K562 (cell line): ENCODE measurements at regions not wholly inside any gene's neighbourhood (a gene's known extent, or its start where the extent isn't known, plus 50 kb on each side); places are given as distances from the start of the nearest gene placed in this dataset.

ENCODE experiments used
- ATAC-seq: fragments of 200-7000 bp; cut with Tn5 transposase; 3 replicates; pipeline ENCODE4 v1.9.1; 2020; ENCODE audit warnings: moderate library complexity
- BruUV-seq: library from RNA; stranded (reverse); fragments of 400-500 nt; replicated peaks from 2 replicates; lab custom pipeline; 2021; lab: Mats Ljungman, UMichigan
- CTCF ChIA-PET: fragments of 300-600 bp; formaldehyde crosslinking; extraction: SDS; loops from one replicate; lab custom pipeline; 2021; ENCODE audit warnings: low intra/inter-chr PET ratio; lab: Yijun Ruan, JAX
- POLR2A ChIA-PET: fragments of 300-600, 350-650 bp; sonication (Branson Sonifier 250); formaldehyde crosslinking; extraction: SDS; loops from one replicate; lab custom pipeline; 2021; ENCODE audit warnings: antibody characterized with exemption, inconsistent platforms; lab: Yijun Ruan, JAX
- DNase-seq, 4 experiments: peaks; one replicate each; pipeline versions ENCODE4 v3.0.0 to v3.0.0-alpha.2; 2011 to 2018; ENCODE audit warnings: low spot score in 3 of 4, mixed read lengths in 3 of 4; ENCODE audit errors: extremely low read depth in 1 of 4
- FAIRE-seq: peaks from 2 replicates; lab custom pipeline; 2011; peaks lifted over from hg19 to GRCh38; lab: Jason Lieb, UNC
- H2AFZ ChIP-seq: 2 replicates; pipeline ENCODE4 v1.6.0; 2011; ENCODE audit warnings: low read depth, low read length, control low read depth, inconsistent platforms
- H3K27ac ChIP-seq: fragments of 200-600 bp; 3 replicates; pipeline ENCODE4 v1.8.0; 2011; ENCODE audit warnings: low read depth, mild to moderate bottlenecking, control low read depth, inconsistent platforms, low read length, moderate library complexity, mixed read lengths; ENCODE audit errors: extremely low read depth
- H3K27me3 ChIP-seq, 2 experiments: fragments of 300-600 bp in 1 of 2; 2 replicates in 1 of 2; 3 replicates in 1 of 2; pipeline versions ENCODE4 v1.6.0 to v1.8.0; 2011; ENCODE audit warnings: inconsistent platforms in 2 of 2, low read length in 2 of 2, mild to moderate bottlenecking in 1 of 2, mixed read lengths in 1 of 2, moderate library complexity in 1 of 2; ENCODE audit not compliant: control insufficient read depth in 2 of 2, insufficient read depth in 2 of 2
- H3K36me3 ChIP-seq: fragments of 300-600 bp; 3 replicates; pipeline ENCODE4 v1.8.0; 2011; ENCODE audit warnings: mild to moderate bottlenecking, low read length, inconsistent platforms; ENCODE audit not compliant: control insufficient read depth, insufficient read depth
- H3K4me1 ChIP-seq, 2 experiments: fragments of 200-600 bp in 1 of 2; replicated peaks in 1 of 2; 2 replicates in 1 of 2; 3 replicates in 1 of 2; pipeline versions ENCODE4 v1.5.1 to v1.8.0; 2011; ENCODE audit warnings: inconsistent platforms in 2 of 2, low read length in 2 of 2, mild to moderate bottlenecking in 1 of 2, mixed read lengths in 1 of 2, moderate library complexity in 1 of 2; ENCODE audit not compliant: control insufficient read depth in 2 of 2, insufficient read depth in 2 of 2
- H3K4me2 ChIP-seq: 2 replicates; pipeline ENCODE4 v1.6.1; 2011; ENCODE audit warnings: low read length, control low read depth, inconsistent platforms, mixed read lengths; ENCODE audit not compliant: insufficient read depth
- H3K4me3 ChIP-seq: fragments of 200-600 bp; sonication (generic), shearing (Covaris generic); 2 replicates; pipeline ENCODE4 v1.5.1; 2016; ENCODE audit warnings: control low read depth, inconsistent platforms
- H3K79me2 ChIP-seq: fragments of 200-600 bp; 3 replicates; pipeline ENCODE4 v1.8.0; 2011; ENCODE audit warnings: low read length, inconsistent platforms; ENCODE audit not compliant: control insufficient read depth, insufficient read depth
- H3K9ac ChIP-seq, 2 experiments: 2 replicates each; pipeline versions ENCODE4 v1.6.0 to v1.6.1; 2011; ENCODE audit warnings: low read depth in 2 of 2, low read length in 2 of 2, control low read depth in 1 of 2, inconsistent platforms in 1 of 2, mild to moderate bottlenecking in 1 of 2, mixed read lengths in 1 of 2; ENCODE audit not compliant: insufficient read depth in 1 of 2
- H3K9me1 ChIP-seq: one replicate; pipeline ENCODE4 v1.6.0; 2011; ENCODE audit warnings: inconsistent platforms, mild to moderate bottlenecking, low read length, moderate library complexity; ENCODE audit not compliant: control insufficient read depth, insufficient read depth
- H3K9me3 ChIP-seq: replicated peaks from 2 replicates; pipeline ENCODE4 v1.5.1; 2011; ENCODE audit warnings: low read depth, low read length, inconsistent platforms; ENCODE audit not compliant: control insufficient read depth, insufficient read depth
- H4K20me1 ChIP-seq: replicated peaks from 2 replicates; pipeline ENCODE4 v1.6.1; 2011; ENCODE audit warnings: low read length, inconsistent platforms, mixed read lengths; ENCODE audit not compliant: control insufficient read depth, insufficient read depth
- EHMT2 ChIP-seq: fragments of 450-650 bp; IDR thresholded peaks from 2 replicates; pipeline ENCODE4 v1.6.1; 2018; ENCODE audit warnings: antibody characterized with exemption
- FOXM1 ChIP-seq, 2 experiments: fragments of 450-650 bp in 1 of 2; sonication (generic) in 1 of 2; formaldehyde crosslinking in 1 of 2; IDR thresholded peaks; 2 replicates each; pipeline versions ENCODE4 v1.6.1 to v1.9.0; 2017 to 2022; ENCODE audit warnings: low read depth in 2 of 2, mild to moderate bottlenecking in 2 of 2, missing genetic modification reagents in 1 of 2, moderate library complexity in 1 of 2
- MBD2 ChIP-seq: sonication (generic); IDR thresholded peaks from 2 replicates; pipeline ENCODE4 v1.6.1; 2016; ENCODE audit warnings: low read depth, borderline replicate concordance
- MYNN ChIP-seq, 2 experiments: sonication (generic); formaldehyde crosslinking in 1 of 2; IDR thresholded peaks; 2 replicates each; pipeline versions ENCODE4 v1.5.0 to v1.6.1; 2016 to 2020; ENCODE audit warnings: antibody characterized with exemption in 1 of 2, missing genetic modification reagents in 1 of 2
- PHB ChIP-seq: fragments of 250-450 bp; sonication (Bioruptor Pico); IDR thresholded peaks from 2 replicates; pipeline ENCODE4 v1.5.0; 2021
- RBM25 ChIP-seq: fragments of 200-400 bp; formaldehyde crosslinking; IDR thresholded peaks from 2 replicates; pipeline ENCODE4 v1.6.1; 2018; ENCODE audit warnings: low read length, low read depth, moderate library complexity; ENCODE audit not compliant: severe bottlenecking
- SRSF1 ChIP-seq: fragments of 200-400 bp; formaldehyde crosslinking; IDR thresholded peaks from 2 replicates; pipeline ENCODE4 v1.6.1; 2017; ENCODE audit warnings: mild to moderate bottlenecking, low read depth, low read length, moderate library complexity
- ZNF133 ChIP-seq: fragments of 250-450 bp; sonication (Bioruptor Pico); IDR thresholded peaks from 2 replicates; pipeline ENCODE4 v1.4.0; 2020; ENCODE audit warnings: mild to moderate bottlenecking
- ZNF212 ChIP-seq: fragments of 450-650 bp; formaldehyde crosslinking; IDR thresholded peaks from 2 replicates; pipeline ENCODE4 v1.4.0; 2020; ENCODE audit warnings: mild to moderate bottlenecking
- ZNF232 ChIP-seq: sonication (generic); formaldehyde crosslinking; IDR thresholded peaks from 2 replicates; pipeline ENCODE4 v1.8.0; 2022; ENCODE audit warnings: mild to moderate bottlenecking, missing genetic modification reagents
- ZNF445 ChIP-seq: fragments of 250-450 bp; sonication (Bioruptor Pico); IDR thresholded peaks from 2 replicates; pipeline ENCODE4 v1.4.0; 2020; ENCODE audit warnings: low read depth, mild to moderate bottlenecking, moderate library complexity
- ZNF785 ChIP-seq: fragments of 250-450 bp; sonication (Bioruptor Pico); IDR thresholded peaks from 2 replicates; pipeline ENCODE4 v1.4.0; 2020; ENCODE audit warnings: mild to moderate bottlenecking
- WGBS: fragments of 100-300 bp; shearing (Covaris generic); methylation state at CpG from one replicate; pipeline ENCODE4 v1.1.6; 2016; ENCODE audit warnings: low coverage, mixed read lengths; ENCODE audit not compliant: insufficient coverage; ENCODE audit errors: missing lambda C conversion rate; 5-methylcytosine and 5-hydroxymethylcytosine counted together
- in situ Hi-C: fragments of 300-500 bp; cut with MboI; formaldehyde crosslinking; loops from 4 replicates; pipeline ENCODE4 v1.15.0; 2018; ENCODE audit warnings: inconsistent platforms, mixed read lengths
- intact Hi-C: fragments of 100-400 bp; cut with micrococcal nuclease; formaldehyde crosslinking; loops from 2 replicates; pipeline ENCODE4 v1.14.2; 2022
- TF ChIP-seq, protein P1 (sequence below): sonication (generic); formaldehyde crosslinking; IDR thresholded peaks from 2 replicates; pipeline ENCODE4 v1.9.0; 2022; ENCODE audit warnings: mild to moderate bottlenecking, missing genetic modification reagents
- TF ChIP-seq, protein P2 (sequence below): fragments of 250-450 bp; sonication (Bioruptor Pico); IDR thresholded peaks from 2 replicates; pipeline ENCODE4 v1.5.0; 2021
- TF ChIP-seq, protein P3 (sequence below): fragments of 450-650 bp; formaldehyde crosslinking; conservative IDR thresholded peaks from 2 replicates; pipeline ENCODE4 v1.4.0; 2022; ENCODE audit warnings: mild to moderate bottlenecking, missing genetic modification characterization
- TF ChIP-seq, protein P4 (sequence below): sonication (generic); formaldehyde crosslinking; IDR thresholded peaks from 2 replicates; pipeline ENCODE4 v1.4.0; 2020; ENCODE audit warnings: mild to moderate bottlenecking, missing genetic modification reagents

DNA sequence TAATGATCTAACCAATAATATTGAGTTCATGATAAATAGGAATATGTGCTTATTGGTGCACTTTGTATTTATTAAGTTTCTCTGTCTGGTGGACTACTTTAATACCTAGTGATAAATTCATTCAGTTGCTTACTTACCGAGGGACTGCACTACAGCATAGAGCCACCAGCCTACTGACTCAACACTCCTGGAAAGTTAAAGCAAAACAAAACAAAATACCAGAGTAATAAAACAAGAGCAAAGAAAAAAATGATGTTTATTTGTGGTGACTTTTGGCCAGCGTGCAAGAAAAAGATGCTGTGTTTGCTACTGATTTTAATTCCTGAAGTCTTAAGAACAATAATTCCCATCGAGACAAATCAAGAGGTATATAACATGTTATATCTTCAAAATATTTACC, 586.3 kb downstream of the PLA2G4A start (continued):
- no peak for TF ChIP-seq FOXM1 (IDR thresholded peaks at IDR 0.05; ENCODE audit: low read depth)
- TF ChIP-seq FOXM1 (CRISPR knock-in tag; IDR thresholded peaks at IDR 0.05; ENCODE audit: low read depth), result no peak
- no peak for TF ChIP-seq SRSF1
- no peak for TF ChIP-seq ZNF445
- TF ChIP-seq ZNF785 (CRISPR knock-in tag), result no peak
- TF ChIP-seq ZNF133 (CRISPR knock-in tag), result no peak
- no peak for TF ChIP-seq ZNF232 (CRISPR knock-in tag)
- TF ChIP-seq MYNN (IDR thresholded peaks at IDR 0.05), result no peak
- no peak for TF ChIP-seq MYNN (CRISPR knock-in tag; IDR thresholded peaks at IDR 0.05)
- TF ChIP-seq MBD2, result no peak
- TF ChIP-seq, all 486 proteins: peak for 0

DNA sequence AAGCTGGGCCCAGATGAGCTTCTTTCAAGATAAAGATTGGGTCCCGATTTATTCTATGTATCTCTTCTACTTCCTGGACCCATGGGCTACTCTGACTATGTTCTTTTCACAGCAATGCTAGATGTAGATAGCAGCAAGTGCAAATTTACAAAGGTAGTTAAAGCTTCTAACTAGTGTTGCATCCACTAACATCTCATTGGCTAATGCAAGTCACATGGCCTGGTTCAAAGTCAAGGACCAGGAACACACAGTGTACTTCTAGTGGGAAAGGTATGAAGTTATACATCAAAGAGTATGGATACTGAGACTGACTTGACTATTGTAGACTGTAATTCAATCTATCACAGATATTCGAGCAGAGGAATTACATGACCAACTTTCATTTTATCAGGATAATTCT, 588.8 kb downstream of the PLA2G4A start:
- H3K9ac ChIP-seq, result no peak overlapping the region
- H3K9me1 ChIP-seq, result no peaks in the 10 kb centered on the region
- H3K4me3 ChIP-seq, result no peak overlapping the region
- ATAC-seq, result no peak
- no peaks in the 10 kb centered on the region for H3K9me3 ChIP-seq
- intact Hi-C loops (no loop called here), in situ Hi-C loops (no loop called here)
- no peaks in the 10 kb centered on the region for H4K20me1 ChIP-seq
- TF ChIP-seq, protein P1, sequence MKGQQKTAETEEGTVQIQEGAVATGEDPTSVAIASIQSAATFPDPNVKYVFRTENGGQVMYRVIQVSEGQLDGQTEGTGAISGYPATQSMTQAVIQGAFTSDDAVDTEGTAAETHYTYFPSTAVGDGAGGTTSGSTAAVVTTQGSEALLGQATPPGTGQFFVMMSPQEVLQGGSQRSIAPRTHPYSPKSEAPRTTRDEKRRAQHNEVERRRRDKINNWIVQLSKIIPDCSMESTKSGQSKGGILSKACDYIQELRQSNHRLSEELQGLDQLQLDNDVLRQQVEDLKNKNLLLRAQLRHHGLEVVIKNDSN (CRISPR knock-in tag), result peak; percentile 30; the same call in 1 of the 2 replicates
- TF ChIP-seq RBM25 (peak; percentile 7), EHMT2 (no peak), ZNF212 (CRISPR knock-in tag) (no peak), PHB (no peak)
- TF ChIP-seq, protein P2, sequence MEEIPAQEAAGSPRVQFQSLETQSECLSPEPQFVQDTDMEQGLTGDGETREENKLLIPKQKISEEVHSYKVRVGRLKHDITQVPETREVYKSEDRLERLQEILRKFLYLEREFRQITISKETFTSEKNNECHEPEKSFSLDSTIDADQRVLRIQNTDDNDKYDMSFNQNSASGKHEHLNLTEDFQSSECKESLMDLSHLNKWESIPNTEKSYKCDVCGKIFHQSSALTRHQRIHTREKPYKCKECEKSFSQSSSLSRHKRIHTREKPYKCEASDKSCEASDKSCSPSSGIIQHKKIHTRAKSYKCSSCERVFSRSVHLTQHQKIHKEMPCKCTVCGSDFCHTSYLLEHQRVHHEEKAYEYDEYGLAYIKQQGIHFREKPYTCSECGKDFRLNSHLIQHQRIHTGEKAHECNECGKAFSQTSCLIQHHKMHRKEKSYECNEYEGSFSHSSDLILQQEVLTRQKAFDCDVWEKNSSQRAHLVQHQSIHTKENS (CRISPR knock-in tag), result no peak
- TF ChIP-seq, protein P3, sequence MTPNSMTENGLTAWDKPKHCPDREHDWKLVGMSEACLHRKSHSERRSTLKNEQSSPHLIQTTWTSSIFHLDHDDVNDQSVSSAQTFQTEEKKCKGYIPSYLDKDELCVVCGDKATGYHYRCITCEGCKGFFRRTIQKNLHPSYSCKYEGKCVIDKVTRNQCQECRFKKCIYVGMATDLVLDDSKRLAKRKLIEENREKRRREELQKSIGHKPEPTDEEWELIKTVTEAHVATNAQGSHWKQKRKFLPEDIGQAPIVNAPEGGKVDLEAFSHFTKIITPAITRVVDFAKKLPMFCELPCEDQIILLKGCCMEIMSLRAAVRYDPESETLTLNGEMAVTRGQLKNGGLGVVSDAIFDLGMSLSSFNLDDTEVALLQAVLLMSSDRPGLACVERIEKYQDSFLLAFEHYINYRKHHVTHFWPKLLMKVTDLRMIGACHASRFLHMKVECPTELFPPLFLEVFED (CRISPR knock-in tag), result no peak
- TF ChIP-seq, protein P4, sequence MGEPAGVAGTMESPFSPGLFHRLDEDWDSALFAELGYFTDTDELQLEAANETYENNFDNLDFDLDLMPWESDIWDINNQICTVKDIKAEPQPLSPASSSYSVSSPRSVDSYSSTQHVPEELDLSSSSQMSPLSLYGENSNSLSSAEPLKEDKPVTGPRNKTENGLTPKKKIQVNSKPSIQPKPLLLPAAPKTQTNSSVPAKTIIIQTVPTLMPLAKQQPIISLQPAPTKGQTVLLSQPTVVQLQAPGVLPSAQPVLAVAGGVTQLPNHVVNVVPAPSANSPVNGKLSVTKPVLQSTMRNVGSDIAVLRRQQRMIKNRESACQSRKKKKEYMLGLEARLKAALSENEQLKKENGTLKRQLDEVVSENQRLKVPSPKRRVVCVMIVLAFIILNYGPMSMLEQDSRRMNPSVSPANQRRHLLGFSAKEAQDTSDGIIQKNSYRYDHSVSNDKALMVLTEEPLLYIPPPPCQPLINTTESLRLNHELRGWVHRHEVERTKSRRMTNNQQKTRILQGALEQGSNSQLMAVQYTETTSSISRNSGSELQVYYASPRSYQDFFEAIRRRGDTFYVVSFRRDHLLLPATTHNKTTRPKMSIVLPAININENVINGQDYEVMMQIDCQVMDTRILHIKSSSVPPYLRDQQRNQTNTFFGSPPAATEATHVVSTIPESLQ (CRISPR knock-in tag), result no peak
- no peak for FAIRE-seq
- no peak for DNase-seq
- ChIA-PET POLR2A (no interaction called here), CTCF (no interaction called here)
- H2AFZ ChIP-seq, result no peak overlapping the region
- BruUV-seq, result no TSS peak
- no peaks in the 10 kb centered on the region for H3K27me3 ChIP-seq
- H3K27ac ChIP-seq, result no peak overlapping the region
- H3K79me2 ChIP-seq, result no peaks in the 10 kb centered on the region
- H3K4me2 ChIP-seq, result no peak overlapping the region
- no peaks in the 10 kb centered on the region for H3K36me3 ChIP-seq
- WGBS, result 2% methylated on average over 2 of the region's 2 CpGs
- H3K4me1 ChIP-seq, result no peaks in the 10 kb centered on the region
